NOMO-1 (cell line): ENCODE measurements at regions not wholly inside any gene's neighbourhood (a gene's known extent, or its start where the extent isn't known, plus 50 kb on each side); places are given as distances from the start of the nearest gene placed in this dataset.
A peak's percentile ranks its signal among the peaks of the same experiment; 100 is the strongest.

ENCODE experiments used
- DNase-seq, 2 experiments: peaks; one replicate each; lab custom pipeline; 2025; ENCODE audit not compliant: unreplicated experiment in 2 of 2; lab: John Stamatoyannopoulos, UW

GRCh38 chr10:121025731-121026130 is 174.6 kb downstream of the WDR11 start:
- no peak for DNase-seq

- no peak for DNase-seq
Observed at GRCh38 chr10:121027371-121027770, 176.2 kb downstream of the WDR11 start.

DNA sequence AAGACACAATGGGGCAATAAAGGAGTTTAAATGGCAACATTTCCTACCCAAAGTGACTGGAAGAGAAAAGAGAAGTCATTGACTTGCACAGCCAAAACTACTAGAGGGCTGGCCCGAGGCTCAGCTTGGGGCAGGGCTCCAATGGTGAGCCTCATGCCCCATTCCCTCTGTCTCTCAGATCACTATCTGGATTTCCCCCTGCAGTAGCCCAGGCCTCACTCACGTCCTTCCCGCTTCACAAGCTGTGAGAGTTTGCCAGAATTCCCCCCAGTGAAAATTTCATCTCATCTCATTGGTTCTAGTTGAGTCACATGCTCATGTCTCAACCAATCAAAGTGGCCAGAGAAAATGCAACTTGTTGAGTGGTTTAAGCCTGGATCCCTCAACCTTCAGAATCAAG is 181.3 kb downstream of the WDR11 start:
- peak; percentile 45 to 81 for DNase-seq

DNA sequence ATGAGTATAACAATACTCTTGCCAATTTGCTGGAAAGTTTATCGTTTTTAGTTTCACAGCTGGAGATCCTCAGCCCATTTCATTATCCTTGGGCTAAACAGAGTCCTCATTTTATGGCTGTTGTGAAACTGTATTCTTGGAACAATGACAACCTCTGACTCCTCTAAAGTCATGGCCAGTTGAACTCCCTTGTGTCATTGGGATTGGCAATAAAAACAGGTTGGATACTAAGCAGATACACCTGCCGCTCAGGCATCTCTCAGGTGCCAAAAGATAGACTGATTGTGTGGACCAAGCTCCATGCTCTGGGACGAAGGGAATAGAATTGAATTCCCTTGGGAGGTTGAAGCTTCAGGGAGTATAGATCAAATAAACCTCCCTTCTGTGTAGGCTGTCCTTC is 182.2 kb downstream of the WDR11 start:
- DNase-seq = no peak

- no peak for DNase-seq
Observed at GRCh38 chr10:121036431-121036830, 185.3 kb downstream of the WDR11 start.

GRCh38 chr10:121041499-121041898 is 190.3 kb downstream of the WDR11 start:
- no peak for DNase-seq

DNA sequence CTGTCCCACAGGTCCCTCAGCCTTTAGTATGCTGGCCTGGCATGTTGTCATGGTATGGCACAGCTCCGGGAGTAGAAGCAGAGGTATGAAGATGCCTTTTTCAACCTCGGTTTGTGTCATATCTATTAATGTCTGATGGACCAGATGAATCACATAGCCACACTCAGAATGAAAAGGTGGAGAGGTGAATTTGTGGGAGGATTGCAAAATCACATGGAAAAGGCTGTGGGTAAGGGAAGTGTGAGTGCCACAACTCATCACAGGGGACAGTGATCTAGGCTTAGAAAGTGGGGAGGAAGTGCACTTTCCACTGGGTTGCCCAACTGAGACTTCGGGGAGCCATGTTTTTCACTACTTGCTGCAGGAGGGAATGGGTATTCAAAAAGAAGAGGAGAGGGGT is 190.7 kb downstream of the WDR11 start:
- DNase-seq = no peak

GRCh38 chr10:121042342-121042741 is 191.2 kb downstream of the WDR11 start:
- DNase-seq = no peak

DNA sequence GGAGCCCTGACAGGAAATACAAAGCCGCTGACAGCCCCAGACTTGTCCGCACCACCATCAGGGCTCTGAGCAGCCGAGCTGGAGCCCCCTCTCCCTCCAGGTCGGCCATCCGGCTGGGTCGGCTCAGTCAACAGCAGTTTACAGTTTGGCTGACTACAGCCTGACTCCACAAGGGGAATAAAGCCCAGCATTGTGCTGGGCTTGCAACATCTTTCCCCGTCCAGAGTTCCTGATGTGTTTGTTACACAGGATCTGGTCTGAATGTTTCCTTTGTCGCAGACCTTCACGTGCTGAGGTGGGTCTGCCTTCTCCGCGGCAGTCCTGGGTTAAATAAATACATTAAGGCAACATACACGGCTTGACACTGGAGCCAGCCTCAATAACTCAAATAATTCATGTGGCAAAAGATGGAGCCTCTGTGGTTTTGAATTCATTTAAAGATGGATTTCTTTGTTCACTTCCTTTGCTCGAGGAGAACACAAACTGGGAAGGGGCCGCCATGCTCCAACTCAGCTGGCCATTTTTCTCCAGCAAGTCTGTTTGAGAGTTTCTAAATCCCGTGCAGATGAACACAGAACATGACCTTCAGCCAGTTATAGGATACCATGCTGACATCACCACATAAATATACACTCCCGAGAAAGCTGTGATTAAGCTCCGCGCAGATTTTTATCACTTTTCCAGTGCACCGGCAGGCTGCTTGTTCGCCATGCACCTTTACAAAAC is 192.1 kb downstream of the WDR11 start:
- DNase-seq = no peak

GRCh38 chr10:121048749-121049148 is 197.6 kb downstream of the WDR11 start:
- DNase-seq = no peak

GRCh38 chr10:121049489-121049888 is 198.3 kb downstream of the WDR11 start:
- no peak for DNase-seq

DNA sequence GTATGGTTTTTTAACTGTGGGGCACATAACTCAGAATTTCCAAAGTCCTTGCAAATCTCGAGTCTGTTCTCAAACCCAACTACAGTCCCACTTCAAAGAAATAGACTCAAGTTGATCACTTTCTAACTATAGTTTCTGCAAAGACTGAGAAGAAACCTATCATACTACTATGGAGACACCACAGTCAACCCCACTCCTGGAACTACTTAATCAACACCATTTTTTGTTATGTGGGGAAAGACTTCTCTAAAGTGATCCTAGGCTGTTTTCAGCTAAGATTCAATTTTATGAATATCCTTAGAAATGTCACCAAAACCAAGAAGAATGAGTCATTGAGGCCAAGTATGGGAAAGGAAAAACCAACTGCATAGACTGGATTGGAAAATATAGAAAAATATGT is 198.8 kb downstream of the WDR11 start:
- no peak for DNase-seq

- no peak for DNase-seq
Observed at GRCh38 chr10:121051171-121051570, 200.0 kb downstream of the WDR11 start.

DNA sequence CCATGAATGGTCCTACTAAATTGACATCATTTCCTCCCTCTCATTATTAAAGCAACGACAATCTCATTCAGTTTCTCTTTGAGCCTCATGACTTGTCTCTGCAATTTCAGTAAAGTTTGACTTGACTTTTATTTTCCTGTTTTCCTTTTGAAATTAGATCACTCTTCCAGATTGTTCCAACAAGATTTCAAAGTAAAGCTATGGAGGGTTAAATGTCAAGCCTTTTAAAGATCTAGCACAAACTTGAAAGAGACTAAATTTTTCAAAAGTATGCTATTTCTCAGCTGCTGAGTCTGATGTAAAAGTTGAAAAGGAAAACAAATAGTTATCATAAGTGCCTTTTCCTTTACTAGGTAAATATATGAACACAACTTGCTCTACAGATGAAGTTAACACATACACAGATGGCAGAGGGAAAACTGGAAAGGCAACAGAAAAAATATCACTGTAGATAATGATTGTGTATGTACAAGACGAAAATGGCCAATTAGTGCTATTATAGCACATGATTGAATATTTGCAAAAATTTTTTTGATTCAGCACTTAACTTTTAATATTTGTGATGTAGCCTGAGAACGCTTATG is 200.6 kb downstream of the WDR11 start:
- no peak for DNase-seq

GRCh38 chr10:121053151-121053550 is 202.0 kb downstream of the WDR11 start:
- DNase-seq = no peak

DNA sequence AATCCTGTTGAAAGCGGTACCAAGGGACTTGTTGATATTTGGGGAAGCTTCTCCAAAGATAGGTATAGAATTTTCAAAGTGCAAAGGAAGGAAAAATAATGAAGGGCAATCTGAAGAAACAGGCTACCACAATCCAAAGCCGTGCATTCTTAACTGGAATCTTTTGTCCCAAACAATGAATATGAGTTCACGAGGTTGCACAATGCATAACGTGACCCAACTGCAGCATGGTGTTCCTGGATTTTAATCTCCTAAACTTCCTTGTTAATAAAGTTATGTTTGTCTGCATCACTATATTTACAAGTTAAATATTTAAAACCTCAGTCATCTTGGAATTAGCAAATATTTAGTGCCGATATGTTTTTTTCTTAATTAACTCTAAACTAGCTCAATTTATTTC is 203.7 kb downstream of the WDR11 start:
- DNase-seq = no peak

- no peak for DNase-seq
Observed at GRCh38 chr10:121057269-121057668, 206.1 kb downstream of the WDR11 start.

- DNase-seq = no peak
Observed at GRCh38 chr10:121058082-121058481, 206.9 kb downstream of the WDR11 start.

GRCh38 chr10:121059351-121059750 is 208.2 kb downstream of the WDR11 start:
- no peak for DNase-seq

- peak; percentile 43 to 65 for DNase-seq
Observed at GRCh38 chr10:121062115-121062514, 211.0 kb downstream of the WDR11 start.

GRCh38 chr10:121063744-121064143 is 212.6 kb downstream of the WDR11 start:
- no peak for DNase-seq

DNA sequence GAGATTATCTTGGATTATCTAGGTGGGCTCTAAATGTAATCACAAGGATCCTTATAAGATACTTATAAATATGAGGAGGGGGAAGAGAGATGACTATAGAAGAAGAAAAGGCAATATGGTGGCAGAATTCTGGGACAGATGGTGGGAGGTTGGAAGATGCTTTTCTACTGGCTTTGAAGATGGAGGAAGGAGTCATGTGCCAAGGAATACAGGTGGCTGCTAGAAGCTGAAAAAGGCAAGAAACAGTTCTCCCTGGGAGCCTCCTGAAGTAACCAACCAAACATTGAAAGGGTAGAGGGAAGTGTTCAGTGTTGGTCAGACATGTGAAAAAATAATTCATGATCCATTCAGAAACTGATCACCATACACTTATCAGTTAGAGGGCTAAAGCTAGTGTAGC is 213.3 kb downstream of the WDR11 start:
- no peak for DNase-seq

DNA sequence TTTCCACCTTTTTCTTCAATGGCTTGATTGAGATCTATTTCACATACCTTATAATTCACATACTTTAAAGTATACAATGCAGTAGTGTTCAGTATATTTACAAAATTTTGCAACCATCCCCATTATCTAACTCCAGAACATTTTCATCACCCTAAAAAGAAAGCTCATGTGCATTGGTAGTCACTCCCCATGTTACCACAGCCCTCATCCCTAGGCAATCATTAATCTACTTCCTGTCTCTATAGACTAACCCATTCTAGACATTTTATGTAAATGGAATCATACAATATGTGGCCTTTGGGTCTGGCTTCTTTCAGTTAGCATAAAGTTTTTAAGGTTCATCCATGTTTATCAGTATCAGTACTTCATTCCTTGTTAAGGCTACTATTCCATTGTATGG is 214.2 kb downstream of the WDR11 start:
- DNase-seq = peak in 1 of 2 experiments; percentile 14
